Right lobe of liver (tissue), 4 donors: ENCODE measurements at regions not wholly inside any gene's neighbourhood (a gene's known extent, or its start where the extent isn't known, plus 50 kb on each side); places are given as distances from the start of the nearest gene placed in this dataset.

Source experiments
- POLR2A ChIP-seq: fragments of 450-650 bp; IDR thresholded peaks from one replicate; pipeline ENCODE4 v1.6.1; 2017; ENCODE audit warnings: antibody characterized with exemption, mild to moderate bottlenecking
- TF ChIP-seq, protein P1 (sequence below), 4 donors: fragments of 200-600 bp in 3 of 4; fragments of 450-650 bp in 1 of 4; IDR thresholded peaks; one replicate each; pipeline versions ENCODE4 v1.5.1 to v1.8.0; 2016 to 2022; ENCODE audit warnings: antibody characterized with exemption in 4 of 4, mild to moderate bottlenecking in 2 of 4
- donor health status: DM: no; HTN: no; CAD: no.
- donor health status: DM: no; HTN: no; CAD: no.
- donor health status: DM: no; HTN: yes; CAD: no.

DNA sequence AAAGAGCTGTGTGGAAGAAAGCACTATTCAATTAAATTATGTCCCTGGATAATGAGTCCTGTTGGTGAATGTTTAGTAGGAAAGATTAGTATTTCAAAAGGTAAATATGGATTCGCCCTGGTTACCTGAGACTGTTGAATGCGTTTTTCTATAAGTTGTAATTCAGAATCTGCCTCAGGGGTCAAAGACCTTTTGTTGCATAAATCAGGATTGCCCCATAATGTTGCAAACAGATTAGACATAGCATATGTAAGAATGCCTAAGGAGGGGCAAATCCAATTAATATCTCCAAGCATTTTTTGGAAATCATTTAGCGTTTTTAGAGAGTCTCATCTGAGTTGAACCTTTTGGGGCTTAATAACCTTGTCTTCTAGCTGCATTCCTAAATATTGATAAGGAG lies 70.1 kb upstream of the ARL4D start:
- no peak for TF ChIP-seq POLR2A
- TF ChIP-seq, protein P1, sequence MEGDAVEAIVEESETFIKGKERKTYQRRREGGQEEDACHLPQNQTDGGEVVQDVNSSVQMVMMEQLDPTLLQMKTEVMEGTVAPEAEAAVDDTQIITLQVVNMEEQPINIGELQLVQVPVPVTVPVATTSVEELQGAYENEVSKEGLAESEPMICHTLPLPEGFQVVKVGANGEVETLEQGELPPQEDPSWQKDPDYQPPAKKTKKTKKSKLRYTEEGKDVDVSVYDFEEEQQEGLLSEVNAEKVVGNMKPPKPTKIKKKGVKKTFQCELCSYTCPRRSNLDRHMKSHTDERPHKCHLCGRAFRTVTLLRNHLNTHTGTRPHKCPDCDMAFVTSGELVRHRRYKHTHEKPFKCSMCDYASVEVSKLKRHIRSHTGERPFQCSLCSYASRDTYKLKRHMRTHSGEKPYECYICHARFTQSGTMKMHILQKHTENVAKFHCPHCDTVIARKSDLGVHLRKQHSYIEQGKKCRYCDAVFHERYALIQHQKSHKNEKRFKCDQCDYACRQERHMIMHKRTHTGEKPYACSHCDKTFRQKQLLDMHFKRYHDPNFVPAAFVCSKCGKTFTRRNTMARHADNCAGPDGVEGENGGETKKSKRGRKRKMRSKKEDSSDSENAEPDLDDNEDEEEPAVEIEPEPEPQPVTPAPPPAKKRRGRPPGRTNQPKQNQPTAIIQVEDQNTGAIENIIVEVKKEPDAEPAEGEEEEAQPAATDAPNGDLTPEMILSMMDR (IDR thresholded peaks at IDR 0.05) = no peak
